PC-9 (cell line): ENCODE measurements at regions not wholly inside any gene's neighbourhood (a gene's known extent, or its start where the extent isn't known, plus 50 kb on each side); places are given as distances from the start of the nearest gene placed in this dataset.

Experiments
- BruUV-seq: library from RNA; stranded (reverse); fragments of 400-500 nt; replicated peaks from 2 replicates; lab custom pipeline; 2021; lab: Mats Ljungman, UMichigan
- CTCF ChIA-PET: fragments of 300-600 bp; sonication (Branson Sonifier 250); formaldehyde crosslinking; loops from one replicate; lab custom pipeline; 2022; ENCODE audit warnings: antibody characterized with exemption; lab: Charles Lee
- POLR2A ChIA-PET: fragments of 300-600 bp; sonication (Branson Sonifier 250); formaldehyde crosslinking; loops from one replicate; lab custom pipeline; 2022; ENCODE audit warnings: antibody characterized with exemption; ENCODE audit not compliant: unreplicated experiment; lab: Charles Lee
- DNase-seq, 2 experiments: peaks; one replicate each; pipeline versions ENCODE4 v3.0.0 to v3.0.0-alpha.2; 2015 to 2022; ENCODE audit warnings: mixed read lengths in 1 of 2
- H2AFZ ChIP-seq: fragments of 200-600 bp; sonication (generic); 2 replicates; pipeline ENCODE4 v1.8.1; 2017; ENCODE audit warnings: antibody characterized with exemption
- H3F3A ChIP-seq: fragments of 200-600 bp; sonication (generic); 2 replicates; pipeline ENCODE4 v1.8.1; 2017; ENCODE audit warnings: antibody characterized with exemption, mild to moderate bottlenecking, low read depth; ENCODE audit not compliant: insufficient read depth
- H3K27ac ChIP-seq: fragments of 200-600 bp; sonication (generic); 2 replicates; pipeline ENCODE4 v1.6.1; 2016; ENCODE audit warnings: mixed run types
- H3K27me3 ChIP-seq: fragments of 200-600 bp; sonication (generic); 2 replicates; pipeline ENCODE4 v1.6.1; 2016; ENCODE audit warnings: low read depth, mixed run types; ENCODE audit not compliant: insufficient read depth
- H3K36me3 ChIP-seq: fragments of 200-600 bp; sonication (generic); 2 replicates; pipeline ENCODE4 v1.6.1; 2016; ENCODE audit warnings: low read depth, mixed run types
- H3K4me1 ChIP-seq: fragments of 200-600 bp; sonication (generic); replicated peaks from 2 replicates; pipeline ENCODE4 v1.6.1; 2016; ENCODE audit warnings: mixed run types; ENCODE audit not compliant: insufficient read depth
- H3K4me2 ChIP-seq: fragments of 200-600 bp; sonication (generic); 2 replicates; pipeline ENCODE4 v1.6.1; 2017; ENCODE audit warnings: mixed run types
- H3K4me3 ChIP-seq: fragments of 200-600 bp; sonication (generic); 2 replicates; pipeline ENCODE4 v1.6.1; 2016; ENCODE audit warnings: mixed run types
- H3K79me2 ChIP-seq: fragments of 200-600 bp; sonication (generic); 2 replicates; pipeline ENCODE4 v1.6.1; 2017; ENCODE audit warnings: low read depth, mixed run types
- H3K9me2 ChIP-seq: fragments of 200-600 bp; sonication (generic); 2 replicates; pipeline ENCODE4 v1.8.1; 2017; ENCODE audit warnings: mild to moderate bottlenecking; ENCODE audit not compliant: insufficient read depth
- H3K9me3 ChIP-seq: fragments of 200-600 bp; sonication (generic); 2 replicates; pipeline ENCODE4 v1.8.1; 2016; ENCODE audit warnings: low read depth; ENCODE audit not compliant: insufficient read depth
- H4K20me1 ChIP-seq: fragments of 200-600 bp; sonication (generic); 2 replicates; pipeline ENCODE4 v1.8.1; 2017; ENCODE audit not compliant: insufficient read depth
- CTCF ChIP-seq: fragments of 200-600 bp; sonication (generic); conservative IDR thresholded peaks from 2 replicates; pipeline ENCODE4 v1.6.1; 2017; ENCODE audit warnings: mixed run types, antibody characterized with exemption, mild to moderate bottlenecking, moderate library complexity
- EZH2 ChIP-seq: fragments of 200-600 bp; sonication (generic); IDR thresholded peaks from 2 replicates; pipeline ENCODE4 v1.8.0; 2017; ENCODE audit warnings: antibody characterized with exemption, low read depth
- intact Hi-C: fragments of 100-400 bp; cut with micrococcal nuclease; formaldehyde crosslinking; loops from one replicate; pipeline ENCODE4 v1.10.0; 2022; ENCODE audit not compliant: unreplicated experiment

GRCh38 chr7:20503278-20503950 is 112.1 kb upstream of the ABCB5 start:
- Histone ChIP-seq H3K9me2 (peaks cover 7% of the 10 kb centered on the region; the same call in 1 of the 2 replicates), H2AFZ (no peak overlapping the region), H3K79me2 (no peaks in the 10 kb centered on the region), H3K9me3 (no peaks in the 10 kb centered on the region; the same call in 1 of the 2 replicates), H4K20me1 (no peaks in the 10 kb centered on the region), H3F3A (no peaks in the 10 kb centered on the region), H3K27ac (no peak overlapping the region), H3K4me1 (no peaks in the 10 kb centered on the region), H3K27me3 (no peaks in the 10 kb centered on the region), H3K4me3 (no peak overlapping the region), H3K36me3 (no peaks in the 10 kb centered on the region), H3K4me2 (no peak overlapping the region)
- BruUV-seq: no TSS peak
- POLR2A ChIA-PET: no interaction called here
- TF ChIP-seq EZH2: no peak
- TF ChIP-seq CTCF: no peak
- CTCF ChIA-PET: no interaction called here
- DNase-seq: no peak
- intact Hi-C loops: no loop called here

- no peak overlapping the region for H3K4me3 ChIP-seq
- H3K4me1 ChIP-seq: no peaks in the 10 kb centered on the region
- DNase-seq: no peak
- H4K20me1 ChIP-seq: no peaks in the 10 kb centered on the region
- no peak overlapping the region for H2AFZ ChIP-seq
- H3K9me2 ChIP-seq: peaks cover 7% of the 10 kb centered on the region; the same call in 1 of the 2 replicates
- no peaks in the 10 kb centered on the region for H3F3A ChIP-seq
- CTCF ChIA-PET: interaction anchor here (0.6 kb wide), 1 partner anchor 61 kb away, joined by 4 read pairs; no protein-coding TSS in a partner anchor
- TF ChIP-seq EZH2 (no peak), CTCF (no peak)
- no peaks in the 10 kb centered on the region; the same call in 1 of the 2 replicates for H3K9me3 ChIP-seq
- no peak overlapping the region for H3K27ac ChIP-seq
- H3K4me2 ChIP-seq: no peak overlapping the region
- H3K79me2 ChIP-seq: no peaks in the 10 kb centered on the region
- BruUV-seq: no TSS peak
- H3K36me3 ChIP-seq: no peaks in the 10 kb centered on the region
- intact Hi-C loops: no loop called here
- no peaks in the 10 kb centered on the region for H3K27me3 ChIP-seq
- POLR2A ChIA-PET: interaction anchor here (0.7 kb wide), 1 partner anchor 221 kb away, joined by 15 read pairs; no protein-coding TSS in a partner anchor
Observed at GRCh38 chr7:20504060-20504459, 111.4 kb upstream of the ABCB5 start.

- Histone ChIP-seq H3K9me3 (no peaks in the 10 kb centered on the region), H3K27me3 (no peaks in the 10 kb centered on the region), H3F3A (no peaks in the 10 kb centered on the region), H3K27ac (no peak overlapping the region), H4K20me1 (no peaks in the 10 kb centered on the region), H3K4me1 (no peaks in the 10 kb centered on the region), H3K9me2 (peaks cover 7% of the 10 kb centered on the region; the same call in 1 of the 2 replicates), H3K36me3 (no peaks in the 10 kb centered on the region), H3K4me3 (no peak overlapping the region), H3K79me2 (no peaks in the 10 kb centered on the region), H2AFZ (no peak overlapping the region), H3K4me2 (no peak overlapping the region)
- POLR2A ChIA-PET: no interaction called here
- TF ChIP-seq EZH2: no peak
- no peak for TF ChIP-seq CTCF
- no TSS peak for BruUV-seq
- intact Hi-C loops: no loop called here
- CTCF ChIA-PET: no interaction called here
- DNase-seq: no peak
Observed at GRCh38 chr7:20506175-20506574, 109.3 kb upstream of the ABCB5 start.
